ENCODE measurements at regions not wholly inside any gene's neighbourhood (a gene's known extent, or its start where the extent isn't known, plus 50 kb on each side); places are given as distances from the start of the nearest gene placed in this dataset.

GRCh38 chr15:94653071-94653470 lies 421.7 kb downstream of the MCTP2 start:
- TF ChIP-seq, protein P1, sequence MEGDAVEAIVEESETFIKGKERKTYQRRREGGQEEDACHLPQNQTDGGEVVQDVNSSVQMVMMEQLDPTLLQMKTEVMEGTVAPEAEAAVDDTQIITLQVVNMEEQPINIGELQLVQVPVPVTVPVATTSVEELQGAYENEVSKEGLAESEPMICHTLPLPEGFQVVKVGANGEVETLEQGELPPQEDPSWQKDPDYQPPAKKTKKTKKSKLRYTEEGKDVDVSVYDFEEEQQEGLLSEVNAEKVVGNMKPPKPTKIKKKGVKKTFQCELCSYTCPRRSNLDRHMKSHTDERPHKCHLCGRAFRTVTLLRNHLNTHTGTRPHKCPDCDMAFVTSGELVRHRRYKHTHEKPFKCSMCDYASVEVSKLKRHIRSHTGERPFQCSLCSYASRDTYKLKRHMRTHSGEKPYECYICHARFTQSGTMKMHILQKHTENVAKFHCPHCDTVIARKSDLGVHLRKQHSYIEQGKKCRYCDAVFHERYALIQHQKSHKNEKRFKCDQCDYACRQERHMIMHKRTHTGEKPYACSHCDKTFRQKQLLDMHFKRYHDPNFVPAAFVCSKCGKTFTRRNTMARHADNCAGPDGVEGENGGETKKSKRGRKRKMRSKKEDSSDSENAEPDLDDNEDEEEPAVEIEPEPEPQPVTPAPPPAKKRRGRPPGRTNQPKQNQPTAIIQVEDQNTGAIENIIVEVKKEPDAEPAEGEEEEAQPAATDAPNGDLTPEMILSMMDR (IDR thresholded peaks at IDR 0.05; ENCODE audit: low read depth, low read length): no peak
- no peak for TF ChIP-seq EZH2phosphoT487 (IDR thresholded peaks at IDR 0.05; ENCODE audit: low read depth)

Measured in OCI-LY3 (cell line).